22Rv1 (cell line): ENCODE measurements at regions not wholly inside any gene's neighbourhood (a gene's known extent, or its start where the extent isn't known, plus 50 kb on each side); places are given as distances from the start of the nearest gene placed in this dataset.

Experiments used
- H3K27ac ChIP-seq: fragments of 450-650 bp; 2 replicates; pipeline ENCODE4 v1.5.1; 2017
- ZFX ChIP-seq: fragments of 450-650 bp; IDR thresholded peaks from 2 replicates; pipeline ENCODE4 v1.6.1; 2017; ENCODE audit warnings: antibody characterized with exemption, borderline replicate concordance
- TF ChIP-seq, protein P1 (sequence below): fragments of 450-650 bp; IDR thresholded peaks from 2 replicates; pipeline ENCODE4 v1.5.1; 2017; ENCODE audit warnings: mild to moderate bottlenecking

DNA sequence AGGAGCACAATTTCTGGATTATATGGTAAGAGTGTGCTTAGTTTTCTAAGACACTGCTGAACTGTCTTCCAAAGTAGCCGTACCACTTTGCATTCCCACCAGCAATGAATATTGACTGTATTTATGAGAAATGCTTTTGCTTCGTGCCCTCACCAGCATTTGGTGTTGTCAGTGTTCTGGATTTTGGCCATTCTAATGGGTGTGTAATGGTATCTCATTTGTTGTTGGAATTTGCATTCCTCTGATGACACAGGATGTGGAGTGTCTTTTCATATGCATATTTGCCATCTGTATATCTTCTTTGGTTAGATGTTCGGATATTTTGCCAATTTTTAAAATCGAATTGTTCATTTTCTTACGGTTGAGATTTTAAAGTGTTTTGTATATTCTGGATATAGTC is 558.5 kb upstream of the FZD8 start:
- no peak overlapping the region for H3K27ac ChIP-seq

DNA sequence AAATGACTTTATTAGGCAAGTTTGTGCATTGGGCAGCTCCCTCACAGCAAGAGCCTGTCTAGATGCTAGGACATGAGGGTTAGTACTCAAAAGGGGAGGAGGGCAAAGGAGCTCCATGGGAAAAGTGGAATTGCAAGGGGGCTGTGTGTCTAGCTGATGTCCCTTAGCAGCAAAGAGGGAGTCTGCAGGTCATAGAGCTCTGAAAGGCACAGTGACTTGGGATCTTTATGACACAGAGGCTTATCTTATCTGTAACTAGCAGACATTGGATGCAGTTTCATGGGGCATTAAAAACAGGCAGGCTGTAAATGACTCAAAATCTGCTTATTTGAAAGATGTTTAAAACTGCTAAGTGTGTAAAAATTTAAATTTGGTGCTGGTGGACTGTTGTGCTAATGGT is 556.2 kb upstream of the FZD8 start:
- H3K27ac ChIP-seq: no peak overlapping the region
- no peak for TF ChIP-seq ZFX
- TF ChIP-seq, protein P1, sequence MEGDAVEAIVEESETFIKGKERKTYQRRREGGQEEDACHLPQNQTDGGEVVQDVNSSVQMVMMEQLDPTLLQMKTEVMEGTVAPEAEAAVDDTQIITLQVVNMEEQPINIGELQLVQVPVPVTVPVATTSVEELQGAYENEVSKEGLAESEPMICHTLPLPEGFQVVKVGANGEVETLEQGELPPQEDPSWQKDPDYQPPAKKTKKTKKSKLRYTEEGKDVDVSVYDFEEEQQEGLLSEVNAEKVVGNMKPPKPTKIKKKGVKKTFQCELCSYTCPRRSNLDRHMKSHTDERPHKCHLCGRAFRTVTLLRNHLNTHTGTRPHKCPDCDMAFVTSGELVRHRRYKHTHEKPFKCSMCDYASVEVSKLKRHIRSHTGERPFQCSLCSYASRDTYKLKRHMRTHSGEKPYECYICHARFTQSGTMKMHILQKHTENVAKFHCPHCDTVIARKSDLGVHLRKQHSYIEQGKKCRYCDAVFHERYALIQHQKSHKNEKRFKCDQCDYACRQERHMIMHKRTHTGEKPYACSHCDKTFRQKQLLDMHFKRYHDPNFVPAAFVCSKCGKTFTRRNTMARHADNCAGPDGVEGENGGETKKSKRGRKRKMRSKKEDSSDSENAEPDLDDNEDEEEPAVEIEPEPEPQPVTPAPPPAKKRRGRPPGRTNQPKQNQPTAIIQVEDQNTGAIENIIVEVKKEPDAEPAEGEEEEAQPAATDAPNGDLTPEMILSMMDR: no peak

More for the DNA sequence above, 558.5 kb upstream of the FZD8 start:
- TF ChIP-seq, protein P1: no peak
- TF ChIP-seq ZFX: no peak

DNA sequence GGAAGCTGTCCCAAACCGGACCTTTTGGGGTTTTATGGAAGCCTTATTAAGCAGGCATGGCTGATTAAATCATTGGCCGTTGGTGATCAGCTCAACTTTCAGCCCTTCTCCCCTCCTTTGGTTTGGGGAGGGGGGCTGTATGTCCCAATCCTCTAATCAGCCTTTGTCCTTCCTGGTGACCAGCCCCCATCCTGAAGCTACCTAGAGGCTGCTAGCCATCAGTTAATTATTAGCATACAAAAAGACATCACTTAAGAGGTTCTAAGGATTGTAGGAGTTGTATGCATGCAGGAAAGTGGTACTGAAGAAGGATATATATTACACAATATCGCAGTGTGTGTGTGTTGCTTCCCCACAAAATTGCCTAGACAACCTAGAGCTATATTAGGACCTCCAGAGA is 553.3 kb upstream of the FZD8 start:
- TF ChIP-seq, protein P1: no peak
- TF ChIP-seq ZFX: no peak
- H3K27ac ChIP-seq: no peak overlapping the region

DNA sequence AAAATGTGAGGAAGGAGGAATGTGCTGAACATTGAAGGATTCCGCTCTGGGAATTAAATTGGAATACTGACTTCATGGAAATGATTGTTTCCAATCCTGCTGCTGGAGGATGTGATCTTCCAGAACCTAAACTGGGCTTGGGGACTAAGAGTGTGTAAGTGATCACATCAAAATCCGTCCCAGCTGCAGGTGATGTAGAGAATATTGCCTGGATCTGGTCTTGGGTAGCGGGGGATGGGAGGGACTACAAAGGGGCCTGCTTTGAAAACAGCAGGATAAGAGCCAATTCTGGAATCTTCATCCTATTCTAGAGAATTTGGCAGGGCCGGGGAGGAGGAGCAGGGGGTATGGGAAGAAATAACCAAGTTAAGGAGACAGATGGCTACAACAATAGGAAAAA is 552.2 kb upstream of the FZD8 start:
- H3K27ac ChIP-seq: no peak overlapping the region
- no peak for TF ChIP-seq ZFX
- TF ChIP-seq, protein P1: no peak

DNA sequence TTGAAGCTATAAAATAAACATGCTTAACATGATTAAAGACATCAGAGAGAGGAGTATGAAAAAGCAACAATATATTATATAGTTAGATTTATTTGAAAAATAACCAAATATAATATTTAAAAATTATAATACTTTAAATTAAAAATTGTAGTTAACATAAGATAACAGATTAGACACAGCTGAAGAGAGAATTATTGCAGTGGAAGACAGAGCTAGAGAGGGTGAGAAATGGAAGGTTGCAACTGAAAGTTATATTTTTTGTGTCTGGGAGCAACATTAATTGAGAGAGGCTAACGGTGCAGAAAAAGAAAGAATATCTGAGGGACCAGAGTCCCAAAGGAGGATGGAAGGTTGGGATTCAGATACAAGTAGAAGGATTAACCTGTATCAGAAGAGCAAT is 548.9 kb upstream of the FZD8 start:
- TF ChIP-seq, protein P1: no peak
- TF ChIP-seq ZFX: no peak

DNA sequence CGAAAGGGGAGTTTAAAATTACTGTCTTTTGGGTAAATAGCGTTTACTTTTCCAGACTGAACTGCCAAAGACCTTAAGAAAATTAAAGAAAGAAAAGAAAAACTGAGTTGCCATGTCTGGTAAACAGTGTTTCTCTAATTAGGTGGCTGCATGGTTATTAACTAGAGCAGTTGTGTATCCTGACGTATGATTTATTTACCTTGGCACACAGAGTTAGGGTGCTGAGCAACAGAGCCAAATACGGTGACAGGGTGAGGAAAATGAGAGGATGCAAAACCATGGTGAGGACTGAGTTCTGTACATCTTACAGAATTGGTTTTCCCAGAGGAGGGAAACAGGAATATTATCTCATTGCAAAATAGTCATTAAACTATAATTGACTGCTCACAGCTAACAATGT is 546.4 kb upstream of the FZD8 start:
- TF ChIP-seq ZFX: no peak
- TF ChIP-seq, protein P1: no peak
- no peak overlapping the region for H3K27ac ChIP-seq

More for the DNA sequence above, 548.9 kb upstream of the FZD8 start:
- no peak overlapping the region for H3K27ac ChIP-seq

DNA sequence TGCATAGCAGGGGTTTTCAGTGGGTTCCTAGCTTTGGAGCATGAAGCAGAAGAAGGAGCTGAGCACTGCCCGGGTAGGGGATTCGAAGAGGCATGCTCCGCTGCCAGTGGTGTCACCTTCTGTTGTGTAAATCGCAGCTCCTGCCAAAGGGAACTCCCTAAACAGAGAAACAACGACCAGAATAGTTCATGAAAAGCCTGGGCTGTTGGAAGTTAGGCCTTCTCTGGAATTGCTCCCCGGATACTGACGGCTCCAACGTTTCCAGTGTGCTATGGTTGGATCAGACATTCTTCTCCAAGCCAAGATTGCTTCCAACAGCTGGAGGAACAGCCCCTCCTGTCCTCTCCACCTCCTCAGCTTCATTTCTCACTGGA is 546.0 kb upstream of the FZD8 start:
- H3K27ac ChIP-seq: no peak overlapping the region
- no peak for TF ChIP-seq ZFX
- TF ChIP-seq, protein P1: no peak
